ENCODE measurements at regions not wholly inside any gene's neighbourhood (a gene's known extent, or its start where the extent isn't known, plus 50 kb on each side); places are given as distances from the start of the nearest gene placed in this dataset.

GRCh38 chr14:101105045-101105444 lies 201.5 kb upstream of the RTL1 start:
- TF ChIP-seq POLR2A (IDR thresholded peaks at IDR 0.05), result no peak
- no peak for TF ChIP-seq CTCF (IDR thresholded peaks at IDR 0.05)

Measured in prostate gland (tissue), 2 donors.